Fibroblast of skin of back (primary cell): ENCODE measurements at regions not wholly inside any gene's neighbourhood (a gene's known extent, or its start where the extent isn't known, plus 50 kb on each side); places are given as distances from the start of the nearest gene placed in this dataset.
"Not testable (repeated sequence)": the region's sequence is repeated elsewhere in the genome, so short reads cannot be mapped to it uniquely, and the experiment has no call there.

ENCODE experiments used
- DNase-seq: peaks from one replicate; pipeline ENCODE4 v3.0.0-alpha.2; 2013

- peak; percentile 22 for DNase-seq
Observed at GRCh38 chr12:87082756-87083155, 826.6 kb upstream of the MGAT4C start.

- peak; percentile 44 for DNase-seq
Observed at GRCh38 chr12:87074781-87075180, 818.6 kb upstream of the MGAT4C start.

- no peak for DNase-seq
Observed at GRCh38 chr12:87066326-87066725, 810.1 kb upstream of the MGAT4C start.

GRCh38 chr12:87059231-87059630 is 803.0 kb upstream of the MGAT4C start:
- DNase-seq = no peak

GRCh38 chr12:87054226-87054625 is 798.0 kb upstream of the MGAT4C start:
- peak; percentile 13 for DNase-seq

- peak; percentile 2 for DNase-seq
Observed at GRCh38 chr12:87051621-87052020, 795.4 kb upstream of the MGAT4C start.

GRCh38 chr12:87047691-87048090 is 791.5 kb upstream of the MGAT4C start:
- no peak for DNase-seq

- DNase-seq = no peak
Observed at GRCh38 chr12:87039536-87039935, 783.3 kb upstream of the MGAT4C start.

GRCh38 chr12:87038098-87038497 is 781.9 kb upstream of the MGAT4C start:
- DNase-seq = no peak

- no peak for DNase-seq
Observed at GRCh38 chr12:87025976-87026375, 769.8 kb upstream of the MGAT4C start.

- DNase-seq = no peak
Observed at GRCh38 chr12:87021400-87021799, 765.2 kb upstream of the MGAT4C start.

- DNase-seq = peak; percentile 27
Observed at GRCh38 chr12:87020071-87020470, 763.9 kb upstream of the MGAT4C start.

- no peak for DNase-seq
Observed at GRCh38 chr12:87015352-87015751, 759.2 kb upstream of the MGAT4C start.

GRCh38 chr12:87008785-87009384 is 752.7 kb upstream of the MGAT4C start:
- no peak for DNase-seq

GRCh38 chr12:87001102-87001501 is 744.9 kb upstream of the MGAT4C start:
- DNase-seq = no peak

GRCh38 chr12:86985298-86985697 is 729.1 kb upstream of the MGAT4C start:
- DNase-seq = no peak

- DNase-seq = not testable (repeated sequence)
Observed at GRCh38 chr12:86970595-86970994, 714.4 kb upstream of the MGAT4C start.

GRCh38 chr12:86959766-86960458 is 703.7 kb upstream of the MGAT4C start:
- no peak for DNase-seq

GRCh38 chr12:86950444-86950843 is 694.3 kb upstream of the MGAT4C start:
- DNase-seq = no peak

- DNase-seq = no peak
Observed at GRCh38 chr12:86950043-86950442, 693.9 kb upstream of the MGAT4C start.

- no peak for DNase-seq
Observed at GRCh38 chr12:86948851-86949250, 692.7 kb upstream of the MGAT4C start.

- DNase-seq = no peak
Observed at GRCh38 chr12:86945685-86946196, 689.5 kb upstream of the MGAT4C start.

- not testable (repeated sequence) for DNase-seq
Observed at GRCh38 chr12:86944197-86944819, 688.1 kb upstream of the MGAT4C start.

GRCh38 chr12:86931714-86932113 is 675.5 kb upstream of the MGAT4C start:
- DNase-seq = no peak
